ENCODE measurements at regions not wholly inside any gene's neighbourhood (a gene's known extent, or its start where the extent isn't known, plus 50 kb on each side); places are given as distances from the start of the nearest gene placed in this dataset.

- TF ChIP-seq CTCF (IDR thresholded peaks at IDR 0.05) (no peak), POLR2A (IDR thresholded peaks at IDR 0.05) (no peak)
These were observed 298.2 kb downstream of the DYSF start for GRCh38 chr2:71751590-71751989.
